ENCODE measurements at regions not wholly inside any gene's neighbourhood (a gene's known extent, or its start where the extent isn't known, plus 50 kb on each side); places are given as distances from the start of the nearest gene placed in this dataset.

DNA sequence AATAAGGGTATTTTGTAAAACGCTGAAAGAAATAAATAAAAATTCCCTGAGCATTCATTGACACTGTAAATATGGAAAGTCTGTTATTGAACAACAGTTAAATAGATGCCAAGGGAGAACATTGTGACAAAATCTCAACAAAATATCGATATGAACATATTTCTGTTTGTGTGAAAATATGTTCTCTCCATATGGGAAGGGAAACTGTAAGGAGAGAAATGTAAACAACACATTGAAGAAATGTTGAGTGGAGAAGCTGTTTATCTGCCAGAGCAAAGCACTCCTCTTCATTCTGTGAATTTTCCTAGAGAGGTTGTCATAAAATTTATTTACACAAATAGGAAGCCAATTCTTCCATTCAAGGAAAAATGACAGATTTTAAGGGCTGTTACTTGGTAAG is 57.1 kb upstream of the EOMES start:
- TF ChIP-seq CTCF (IDR thresholded peaks at IDR 0.05; ENCODE audit: extremely low read depth, missing control alignments), result no peak
- DNase-seq (ENCODE audit: low spot score), result no peak

- DNase-seq (ENCODE audit: low spot score), result no peak
- no peak for TF ChIP-seq CTCF (IDR thresholded peaks at IDR 0.05; ENCODE audit: extremely low read depth, missing control alignments)
Observed at GRCh38 chr3:27789420-27789819, 67.3 kb upstream of the EOMES start.

GRCh38 chr3:27791956-27792355 is 69.8 kb upstream of the EOMES start:
- DNase-seq (ENCODE audit: low spot score), result no peak
- no peak for TF ChIP-seq CTCF (IDR thresholded peaks at IDR 0.05; ENCODE audit: extremely low read depth, missing control alignments)

- TF ChIP-seq CTCF (IDR thresholded peaks at IDR 0.05; ENCODE audit: extremely low read depth, missing control alignments), result no peak
- no peak for DNase-seq (ENCODE audit: low spot score)
Observed at GRCh38 chr3:27792869-27793268, 70.7 kb upstream of the EOMES start.

GRCh38 chr3:27794211-27794610 is 72.1 kb upstream of the EOMES start:
- DNase-seq (ENCODE audit: low spot score), result no peak
- no peak for TF ChIP-seq CTCF (IDR thresholded peaks at IDR 0.05; ENCODE audit: extremely low read depth, missing control alignments)

GRCh38 chr3:27796365-27796875 is 74.3 kb upstream of the EOMES start:
- TF ChIP-seq CTCF (IDR thresholded peaks at IDR 0.05; ENCODE audit: extremely low read depth, missing control alignments), result no peak
- no peak for DNase-seq (ENCODE audit: low spot score)

DNA sequence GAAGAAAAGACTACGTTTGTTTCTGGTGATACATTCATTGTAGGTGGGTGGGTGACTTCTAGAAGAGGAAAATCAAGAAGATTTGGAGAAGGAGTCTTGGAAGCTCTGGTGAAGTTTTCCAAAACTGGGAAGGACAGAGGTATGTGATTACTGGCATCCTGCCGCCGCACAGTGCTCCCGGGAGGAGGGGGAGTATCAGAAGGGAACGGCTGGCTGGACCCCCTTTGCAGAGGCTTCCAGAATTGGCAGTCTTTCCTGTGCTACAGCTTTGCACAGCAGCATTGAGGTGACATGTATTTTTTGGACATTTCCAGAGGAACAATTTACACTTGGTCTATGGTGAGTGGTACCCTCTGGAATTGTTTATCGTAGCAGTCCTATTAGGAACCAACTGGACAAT is 75.7 kb upstream of the EOMES start:
- no peak for TF ChIP-seq CTCF (IDR thresholded peaks at IDR 0.05; ENCODE audit: extremely low read depth, missing control alignments)
- no peak for DNase-seq (ENCODE audit: low spot score)
